ENCODE measurements at regions not wholly inside any gene's neighbourhood (a gene's known extent, or its start where the extent isn't known, plus 50 kb on each side); places are given as distances from the start of the nearest gene placed in this dataset.
A peak's percentile ranks its signal among the peaks of the same experiment; 100 is the strongest.

DNA sequence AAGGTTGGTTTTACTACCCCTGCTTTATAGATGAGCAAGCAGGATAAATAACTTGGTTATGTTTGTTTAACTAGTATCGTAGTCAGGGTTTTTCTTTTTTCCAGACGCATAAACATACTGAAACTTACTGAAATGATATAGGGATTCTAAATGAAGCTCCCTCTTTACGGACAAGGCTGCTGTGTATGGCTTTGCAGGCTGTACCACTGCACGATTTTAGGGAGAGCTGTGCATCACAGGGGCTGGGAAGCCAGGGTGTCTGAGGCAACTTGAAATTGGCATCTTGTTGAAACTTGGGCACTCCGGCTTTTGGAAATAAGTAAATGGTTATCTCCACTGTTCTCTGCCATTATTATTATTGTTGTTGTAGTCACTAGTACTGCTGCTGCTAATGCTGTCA, 218.1 kb upstream of the CDH8 start:
- Histone ChIP-seq H3K23ac (ENCODE audit: insufficient read length, low read depth, low read length) (no peak overlapping the region), H2BK20ac (ENCODE audit: low read depth, low read length, poor library complexity, severe bottlenecking) (no peak overlapping the region), H4K8ac (replicated peaks; ENCODE audit: insufficient read length, low read depth, low read length) (no peak overlapping the region), H2BK15ac (ENCODE audit: low read depth, low read length) (no peak overlapping the region), H2BK12ac (ENCODE audit: insufficient read length, low read depth, low read length) (no peak overlapping the region), H3K4ac (ENCODE audit: low read depth, low read length) (no peak overlapping the region), H3K56ac (ENCODE audit: insufficient read length, low read depth, low read length) (no peak overlapping the region), H3K9me3 (ENCODE audit: control insufficient read depth, low read depth, low read length) (no peaks in the 10 kb centered on the region), H3K27me3 (ENCODE audit: insufficient read depth, low read length) (no peaks in the 10 kb centered on the region), H3T11ph (ENCODE audit: low read length) (no peak overlapping the region), H3K4me1 (ENCODE audit: insufficient read depth, low read length) (no peaks in the 10 kb centered on the region; the same call in 1 of the 2 replicates), H2AFZ (ENCODE audit: low read length) (no peak overlapping the region), H4K91ac (ENCODE audit: insufficient read length, low read depth, low read length) (no peak overlapping the region), H3K23me2 (ENCODE audit: insufficient read length, low read depth, low read length, poor library complexity, severe bottlenecking) (no peaks in the 10 kb centered on the region), H4K20me1 (ENCODE audit: control insufficient read depth, insufficient read depth, insufficient read length) (no peaks in the 10 kb centered on the region), H3K27ac (ENCODE audit: insufficient read length, low read depth, low read length) (no peak overlapping the region), H3K79me2 (ENCODE audit: insufficient read depth, low read length) (no peaks in the 10 kb centered on the region), H3K18ac (ENCODE audit: insufficient read length, low read depth, low read length) (no peak overlapping the region), H4K5ac (ENCODE audit: insufficient read length, low read depth, low read length) (no peak overlapping the region), H2BK5ac (ENCODE audit: insufficient read length, low read length) (no peak overlapping the region), H3K4me2 (ENCODE audit: insufficient read depth, insufficient read length, low read length) (no peak overlapping the region), H2BK120ac (ENCODE audit: low read depth, low read length, poor library complexity, severe bottlenecking) (no peak overlapping the region), H2AK5ac (ENCODE audit: insufficient read length, low read length) (no peak overlapping the region), H3K9ac (ENCODE audit: extremely low read depth, insufficient read length, low read length) (no peak overlapping the region), H3K14ac (ENCODE audit: insufficient read depth, low read length) (no peak overlapping the region), H3K79me1 (ENCODE audit: insufficient read depth, low read depth, low read length, poor library complexity, severe bottlenecking) (no peaks in the 10 kb centered on the region)
- Mint-ChIP-seq H3K36me3 (ENCODE audit: insufficient read depth in 1 of 3, low read depth in 3 of 3) (no peaks in the 10 kb centered on the region), H3K9me3 (no peaks in the 10 kb centered on the region), H3K4me1 (peaks cover 42 to 47% of the 10 kb centered on the region in 2 experiments), H3K4me3 (no peak overlapping the region), H3K27ac (peak overlapping the region in 1 of 3 experiments; percentile 65; a peak in 1 of 7 replicates), H3K27me3 (ENCODE audit: low read depth) (no peaks in the 10 kb centered on the region)
- TF ChIP-seq CTCF (conservative IDR thresholded peaks at IDR 0.05): no peak
- WGBS (ENCODE audit: extremely low coverage, insufficient read length, low lambda C conversion rate): no CpG with 5 or more reads among the region's 5 CpGs
- DNase-seq: no peak

All from H9 (cell line).